Dedifferentiated amniotic fluid mesenchymal stem cell (primary cell): ENCODE measurements at regions not wholly inside any gene's neighbourhood (a gene's known extent, or its start where the extent isn't known, plus 50 kb on each side); places are given as distances from the start of the nearest gene placed in this dataset.

Experiments used
- DNase-seq: peaks from one replicate; pipeline ENCODE4 v3.0.0-alpha.2; 2016; ENCODE audit errors: extremely low spot score

- no peak for DNase-seq
These were observed 206.7 kb upstream of the TBC1D5 start for GRCh38 chr3:17949101-17949500.

- no peak for DNase-seq
These were observed 205.4 kb upstream of the TBC1D5 start for GRCh38 chr3:17947833-17948232.

GRCh38 chr3:17946619-17947018, 204.2 kb upstream of the TBC1D5 start:
- DNase-seq, result no peak

- DNase-seq, result no peak
These were observed 203.5 kb upstream of the TBC1D5 start for GRCh38 chr3:17945799-17946399.

- DNase-seq, result no peak
These were observed 202.8 kb upstream of the TBC1D5 start for GRCh38 chr3:17945018-17945798.

GRCh38 chr3:17942856-17943255, 200.4 kb upstream of the TBC1D5 start:
- no peak for DNase-seq

GRCh38 chr3:17941766-17942165, 199.3 kb upstream of the TBC1D5 start:
- no peak for DNase-seq

GRCh38 chr3:17941152-17941551, 198.7 kb upstream of the TBC1D5 start:
- DNase-seq, result no peak

- DNase-seq, result no peak
These were observed 196.7 kb upstream of the TBC1D5 start for GRCh38 chr3:17939157-17939556.

GRCh38 chr3:17938313-17938712, 195.9 kb upstream of the TBC1D5 start:
- no peak for DNase-seq

GRCh38 chr3:17936736-17937480, 194.5 kb upstream of the TBC1D5 start:
- DNase-seq, result no peak

- no peak for DNase-seq
These were observed 192.8 kb upstream of the TBC1D5 start for GRCh38 chr3:17935222-17935621.

GRCh38 chr3:17932136-17932771, 189.8 kb upstream of the TBC1D5 start:
- DNase-seq, result no peak

- no peak for DNase-seq
These were observed 188.7 kb upstream of the TBC1D5 start for GRCh38 chr3:17931131-17931530.

- DNase-seq, result no peak
These were observed 186.2 kb upstream of the TBC1D5 start for GRCh38 chr3:17928502-17929145.

GRCh38 chr3:17927036-17927435, 184.6 kb upstream of the TBC1D5 start:
- no peak for DNase-seq

GRCh38 chr3:17915341-17915740, 172.9 kb upstream of the TBC1D5 start:
- no peak for DNase-seq

- no peak for DNase-seq
These were observed 170.9 kb upstream of the TBC1D5 start for GRCh38 chr3:17913359-17913758.

- no peak for DNase-seq
These were observed 169.7 kb upstream of the TBC1D5 start for GRCh38 chr3:17911986-17912760.

GRCh38 chr3:17910922-17911321, 168.5 kb upstream of the TBC1D5 start:
- DNase-seq, result no peak

GRCh38 chr3:17909714-17910113, 167.3 kb upstream of the TBC1D5 start:
- DNase-seq, result no peak
